Stimulated activated memory B cell treated with anti-CD40 and anti-IgM and Interleukin-4, amounts not matched to agents 10 μg/mL and 1 μg/mL and 100 μg/mL, for 72 hours (primary cell): ENCODE measurements at regions not wholly inside any gene's neighbourhood (a gene's known extent, or its start where the extent isn't known, plus 50 kb on each side); places are given as distances from the start of the nearest gene placed in this dataset.

Experiments used
- ATAC-seq: fragments of 150-1000 bp; cut with Tn5 transposase; 2 replicates; pipeline ENCODE4 v1.10.0; 2021
- H3K27ac Mint-ChIP-seq: one replicate; pipeline ENCODE4 v1.8.0; 2022; ENCODE audit warnings: mild to moderate bottlenecking, mixed read lengths
- H3K27me3 Mint-ChIP-seq: one replicate; pipeline ENCODE4 v1.8.0; 2022; ENCODE audit warnings: mixed read lengths
- H3K36me3 Mint-ChIP-seq: one replicate; pipeline ENCODE4 v1.8.0; 2022; ENCODE audit warnings: mixed read lengths
- H3K4me1 Mint-ChIP-seq: one replicate; pipeline ENCODE4 v1.8.0; 2022; ENCODE audit warnings: mixed read lengths
- H3K4me3 Mint-ChIP-seq: one replicate; pipeline ENCODE4 v1.8.0; 2022; ENCODE audit warnings: mild to moderate bottlenecking, moderate library complexity, mixed read lengths
- H3K9me3 Mint-ChIP-seq: one replicate; pipeline ENCODE4 v1.8.0; 2022; ENCODE audit warnings: mixed read lengths

GRCh38 chr18:78768221-78768620 lies 211.4 kb upstream of the SALL3 start:
- Mint-ChIP-seq H3K27ac (no peak overlapping the region), H3K4me1 (no peaks in the 10 kb centered on the region), H3K4me3 (no peak overlapping the region), H3K36me3 (no peaks in the 10 kb centered on the region), H3K9me3 (no peaks in the 10 kb centered on the region), H3K27me3 (no peaks in the 10 kb centered on the region)
- no peak for ATAC-seq

- Mint-ChIP-seq H3K4me3 (no peak overlapping the region), H3K9me3 (no peaks in the 10 kb centered on the region), H3K27ac (no peak overlapping the region), H3K27me3 (no peaks in the 10 kb centered on the region), H3K4me1 (no peaks in the 10 kb centered on the region), H3K36me3 (no peaks in the 10 kb centered on the region)
- ATAC-seq: no peak
Measured at GRCh38 chr18:78768656-78769501, 210.7 kb upstream of the SALL3 start.

- no peak overlapping the region for H3K4me3 Mint-ChIP-seq
- no peaks in the 10 kb centered on the region for H3K36me3 Mint-ChIP-seq
- no peak for ATAC-seq
- no peaks in the 10 kb centered on the region for H3K27me3 Mint-ChIP-seq
- H3K9me3 Mint-ChIP-seq: no peaks in the 10 kb centered on the region
- no peak overlapping the region for H3K27ac Mint-ChIP-seq
- no peaks in the 10 kb centered on the region for H3K4me1 Mint-ChIP-seq
Measured at GRCh38 chr18:78769502-78770105, 210.0 kb upstream of the SALL3 start.

- H3K4me1 Mint-ChIP-seq: no peaks in the 10 kb centered on the region
- no peak overlapping the region for H3K4me3 Mint-ChIP-seq
- no peaks in the 10 kb centered on the region for H3K36me3 Mint-ChIP-seq
- H3K27ac Mint-ChIP-seq: no peak overlapping the region
- ATAC-seq: no peak
- no peaks in the 10 kb centered on the region for H3K27me3 Mint-ChIP-seq
- no peaks in the 10 kb centered on the region for H3K9me3 Mint-ChIP-seq
Measured at GRCh38 chr18:78770139-78770822, 209.3 kb upstream of the SALL3 start.

- ATAC-seq: no peak
- Mint-ChIP-seq H3K4me1 (no peaks in the 10 kb centered on the region), H3K4me3 (no peak overlapping the region), H3K36me3 (no peaks in the 10 kb centered on the region), H3K27ac (no peak overlapping the region), H3K27me3 (no peaks in the 10 kb centered on the region), H3K9me3 (no peaks in the 10 kb centered on the region)
Measured at GRCh38 chr18:78770823-78771139, 208.8 kb upstream of the SALL3 start.

- ATAC-seq: no peak
- Mint-ChIP-seq H3K9me3 (no peaks in the 10 kb centered on the region), H3K27me3 (no peaks in the 10 kb centered on the region), H3K4me1 (no peaks in the 10 kb centered on the region), H3K27ac (no peak overlapping the region), H3K36me3 (no peaks in the 10 kb centered on the region), H3K4me3 (no peak overlapping the region)
Measured at GRCh38 chr18:78771496-78772359, 207.9 kb upstream of the SALL3 start.

- H3K36me3 Mint-ChIP-seq: no peaks in the 10 kb centered on the region
- no peaks in the 10 kb centered on the region for H3K27me3 Mint-ChIP-seq
- H3K9me3 Mint-ChIP-seq: no peaks in the 10 kb centered on the region
- no peaks in the 10 kb centered on the region for H3K4me1 Mint-ChIP-seq
- no peak for ATAC-seq
- H3K4me3 Mint-ChIP-seq: no peak overlapping the region
- H3K27ac Mint-ChIP-seq: no peak overlapping the region
Measured at GRCh38 chr18:78772360-78773302, 207.0 kb upstream of the SALL3 start.

- Mint-ChIP-seq H3K27ac (no peak overlapping the region), H3K4me1 (no peaks in the 10 kb centered on the region), H3K4me3 (no peak overlapping the region), H3K9me3 (no peaks in the 10 kb centered on the region), H3K36me3 (no peaks in the 10 kb centered on the region), H3K27me3 (no peaks in the 10 kb centered on the region)
- ATAC-seq: no peak
Measured at GRCh38 chr18:78773303-78773755, 206.3 kb upstream of the SALL3 start.

GRCh38 chr18:78773819-78774218 lies 205.8 kb upstream of the SALL3 start:
- ATAC-seq: no peak
- Mint-ChIP-seq H3K9me3 (no peaks in the 10 kb centered on the region), H3K4me1 (no peaks in the 10 kb centered on the region), H3K27ac (no peak overlapping the region), H3K4me3 (no peak overlapping the region), H3K27me3 (no peaks in the 10 kb centered on the region), H3K36me3 (no peaks in the 10 kb centered on the region)

- Mint-ChIP-seq H3K27ac (no peak overlapping the region), H3K9me3 (no peaks in the 10 kb centered on the region), H3K27me3 (no peaks in the 10 kb centered on the region), H3K4me3 (no peak overlapping the region), H3K4me1 (no peaks in the 10 kb centered on the region), H3K36me3 (no peaks in the 10 kb centered on the region)
- ATAC-seq: no peak
Measured at GRCh38 chr18:78774741-78775141, 204.9 kb upstream of the SALL3 start.

GRCh38 chr18:78776151-78776550 lies 203.5 kb upstream of the SALL3 start:
- H3K4me3 Mint-ChIP-seq: no peak overlapping the region
- H3K36me3 Mint-ChIP-seq: no peaks in the 10 kb centered on the region
- no peak for ATAC-seq
- no peak overlapping the region for H3K27ac Mint-ChIP-seq
- H3K9me3 Mint-ChIP-seq: no peaks in the 10 kb centered on the region
- H3K27me3 Mint-ChIP-seq: no peaks in the 10 kb centered on the region
- no peaks in the 10 kb centered on the region for H3K4me1 Mint-ChIP-seq

- no peak for ATAC-seq
- Mint-ChIP-seq H3K9me3 (no peaks in the 10 kb centered on the region), H3K4me1 (no peaks in the 10 kb centered on the region), H3K27me3 (no peaks in the 10 kb centered on the region), H3K4me3 (no peak overlapping the region), H3K36me3 (no peaks in the 10 kb centered on the region), H3K27ac (no peak overlapping the region)
Measured at GRCh38 chr18:78776706-78777285, 202.8 kb upstream of the SALL3 start.

GRCh38 chr18:78777992-78778391 lies 201.6 kb upstream of the SALL3 start:
- no peaks in the 10 kb centered on the region for H3K27me3 Mint-ChIP-seq

GRCh38 chr18:78778651-78779050 lies 201.0 kb upstream of the SALL3 start:
- Mint-ChIP-seq H3K4me3 (no peak overlapping the region), H3K27me3 (no peaks in the 10 kb centered on the region), H3K4me1 (no peaks in the 10 kb centered on the region), H3K36me3 (no peaks in the 10 kb centered on the region), H3K9me3 (no peaks in the 10 kb centered on the region), H3K27ac (no peak overlapping the region)
- no peak for ATAC-seq

More at GRCh38 chr18:78777992-78778391, 201.6 kb upstream of the SALL3 start:
- Mint-ChIP-seq H3K4me3 (no peak overlapping the region), H3K4me1 (no peaks in the 10 kb centered on the region), H3K27ac (no peak overlapping the region), H3K36me3 (no peaks in the 10 kb centered on the region), H3K9me3 (no peaks in the 10 kb centered on the region)
- ATAC-seq: no peak
